Esophagus squamous epithelium (tissue), 5 donors: ENCODE measurements at regions not wholly inside any gene's neighbourhood (a gene's known extent, or its start where the extent isn't known, plus 50 kb on each side); places are given as distances from the start of the nearest gene placed in this dataset.

Experiments used
- DNase-seq: peaks from one replicate; lab custom pipeline; 2025; lab: John Stamatoyannopoulos, UW
- H3K27ac ChIP-seq, 4 donors: fragments of 200-600 bp; sonication (generic); one replicate each; pipeline ENCODE4 v1.5.1; 2016 to 2019; ENCODE audit warnings: mild to moderate bottlenecking in 1 of 4
- H3K27me3 ChIP-seq, 4 donors: fragments of 200-600 bp; sonication (generic); 1 replicate in 3 of 4; 2 replicates in 1 of 4; pipeline versions ENCODE4 v1.5.1 to v1.6.0; 2017 to 2021; ENCODE audit warnings: antibody characterized with exemption in 1 of 4
- H3K36me3 ChIP-seq, 3 donors: fragments of 200-600 bp; sonication (generic); one replicate each; pipeline ENCODE4 v1.5.1; 2016 to 2019
- H3K4me1 ChIP-seq, 3 donors: fragments of 200-600 bp; sonication (generic); one replicate each; pipeline ENCODE4 v1.5.1; 2017 to 2019
- H3K4me3 ChIP-seq, 4 donors: fragments of 200-600 bp; sonication (generic); 1 replicate in 3 of 4; 2 replicates in 1 of 4; pipeline ENCODE4 v1.5.1; 2016 to 2019; ENCODE audit warnings: mild to moderate bottlenecking in 2 of 4, moderate library complexity in 1 of 4
- H3K9me3 ChIP-seq, 3 donors: fragments of 200-600 bp; sonication (generic); one replicate each; pipeline ENCODE4 v1.5.1; 2016 to 2019
- CTCF ChIP-seq, 6 experiments: fragments of 450-650 bp in 4 of 6; fragments of 200-600 bp in 2 of 6; sonication (generic) in 2 of 6; IDR thresholded peaks; one replicate each; pipeline ENCODE4 v1.5.1; 2016 to 2019; ENCODE audit warnings: antibody characterized with exemption in 6 of 6, mild to moderate bottlenecking in 4 of 6, moderate library complexity in 4 of 6
- POLR2A ChIP-seq, 4 donors: fragments of 450-650 bp; IDR thresholded peaks; one replicate each; pipeline ENCODE4 v1.6.1; 2017; ENCODE audit warnings: antibody characterized with exemption in 4 of 4, mild to moderate bottlenecking in 4 of 4, moderate library complexity in 3 of 4
- WGBS, 2 donors: methylation state at CpG; one replicate each; pipeline ENCODE4 v1.1.5; 2018; 5-methylcytosine and 5-hydroxymethylcytosine counted together
- intact Hi-C: fragments of 100-400 bp; cut with DNase I; formaldehyde crosslinking; loops from one replicate; pipeline ENCODE4 v1.15.0; 2022
- donor health status: DM: yes; HTN: yes; CAD: no.

GRCh38 chr3:156770699-156771414 lies 55.3 kb upstream of the LEKR1 start:
- TF ChIP-seq CTCF (IDR thresholded peaks at IDR 0.05) (no peak), POLR2A (IDR thresholded peaks at IDR 0.05) (no peak)
- Histone ChIP-seq H3K9me3 (no peaks in the 10 kb centered on the region), H3K27me3 (no peaks in the 10 kb centered on the region), H3K36me3 (no peaks in the 10 kb centered on the region), H3K27ac (peak overlapping the region in 3 of 4 donors; percentile 12 to 69 (median 40)), H3K4me1 (peaks cover 0 to 20% (median 0%) of the 10 kb centered on the region in 3 donors), H3K4me3 (no peak overlapping the region)
- 34 to 47% methylated on average over 6 of the region's 6 CpGs for WGBS, 2 donors
- DNase-seq: no peak
- intact Hi-C loops: no loop called here

GRCh38 chr3:156772588-156773206 lies 53.5 kb upstream of the LEKR1 start:
- Histone ChIP-seq H3K9me3 (no peaks in the 10 kb centered on the region), H3K4me1 (peaks cover 0 to 20% (median 0%) of the 10 kb centered on the region in 3 donors), H3K27ac (no peak overlapping the region), H3K27me3 (no peaks in the 10 kb centered on the region), H3K36me3 (no peaks in the 10 kb centered on the region), H3K4me3 (no peak overlapping the region)
- TF ChIP-seq CTCF (IDR thresholded peaks at IDR 0.05) (no peak), POLR2A (IDR thresholded peaks at IDR 0.05) (no peak)
- WGBS, 2 donors: 11 to 23% methylated on average over 2 of the region's 2 CpGs
- intact Hi-C loops: no loop called here
- no peak for DNase-seq

- Histone ChIP-seq H3K36me3 (no peaks in the 10 kb centered on the region), H3K27me3 (no peaks in the 10 kb centered on the region), H3K4me3 (no peak overlapping the region), H3K4me1 (peaks cover 0 to 9% (median 0%) of the 10 kb centered on the region in 3 donors), H3K9me3 (no peaks in the 10 kb centered on the region), H3K27ac (no peak overlapping the region)
- intact Hi-C loops: no loop called here
- no peak for TF ChIP-seq CTCF (IDR thresholded peaks at IDR 0.05)
- TF ChIP-seq POLR2A (IDR thresholded peaks at IDR 0.05): no peak
- DNase-seq: no peak
- 77 to 84% methylated on average over 2 of the region's 2 CpGs for WGBS, 2 donors
Observed at GRCh38 chr3:156776031-156776430, 50.1 kb upstream of the LEKR1 start.
